Tibial nerve (tissue), 4 donors: ENCODE measurements at regions not wholly inside any gene's neighbourhood (a gene's known extent, or its start where the extent isn't known, plus 50 kb on each side); places are given as distances from the start of the nearest gene placed in this dataset.

Experiments used
- DNase-seq, 2 donors: peaks; one replicate each; pipeline ENCODE4 v3.0.0-alpha.2; 2019; ENCODE audit warnings: low spot score in 2 of 2
- H3K27ac ChIP-seq, 4 donors: fragments of 200-600 bp; sonication (generic) in 3 of 4; one replicate each; pipeline ENCODE4 v1.5.1; 2017 to 2019; ENCODE audit warnings: mild to moderate bottlenecking in 1 of 4
- H3K27me3 ChIP-seq, 2 donors: fragments of 200-600 bp; sonication (generic) in 1 of 2; one replicate each; pipeline versions ENCODE4 v1.5.1 to v1.6.0; 2017 to 2019
- H3K36me3 ChIP-seq, 3 donors: fragments of 200-600 bp; sonication (generic); one replicate each; pipeline ENCODE4 v1.5.1; 2018 to 2019
- H3K4me1 ChIP-seq, 4 donors: fragments of 200-600 bp; sonication (generic) in 3 of 4; one replicate each; pipeline ENCODE4 v1.5.1; 2017 to 2019
- H3K4me3 ChIP-seq, 4 donors: fragments of 200-600 bp; sonication (generic) in 3 of 4; one replicate each; pipeline ENCODE4 v1.5.1; 2017 to 2019; ENCODE audit warnings: mild to moderate bottlenecking in 1 of 4, moderate library complexity in 1 of 4
- H3K9me3 ChIP-seq, 4 donors: fragments of 200-600 bp; sonication (generic) in 3 of 4; one replicate each; pipeline ENCODE4 v1.5.1; 2017 to 2019
- CTCF ChIP-seq, 5 experiments: fragments of 200-600 bp in 3 of 5; fragments of 450-650 bp in 2 of 5; sonication (generic) in 3 of 5; IDR thresholded peaks; one replicate each; pipeline ENCODE4 v1.5.1; 2016 to 2019; ENCODE audit warnings: antibody characterized with exemption in 5 of 5, mild to moderate bottlenecking in 3 of 5, moderate library complexity in 2 of 5
- EP300 ChIP-seq, 2 donors: sonication (generic); formaldehyde crosslinking; IDR thresholded peaks; one replicate each; pipeline ENCODE4 v1.6.1; 2017; ENCODE audit warnings: antibody characterized with exemption in 2 of 2, mild to moderate bottlenecking in 1 of 2
- POLR2A ChIP-seq, 2 donors: fragments of 450-650 bp; IDR thresholded peaks; one replicate each; pipeline ENCODE4 v1.6.1; 2017; ENCODE audit warnings: antibody characterized with exemption in 2 of 2, mild to moderate bottlenecking in 2 of 2, moderate library complexity in 2 of 2
- WGBS, 2 donors: methylation state at CpG; one replicate each; pipeline ENCODE4 v1.1.5; 2018; 5-methylcytosine and 5-hydroxymethylcytosine counted together

- WGBS, 2 donors, result 53 to 71% methylated on average over 1 of the region's 1 CpG
These were observed 51.2 kb upstream of the PCBD1 start for GRCh38 chr10:70939441-70940003.

GRCh38 chr10:70940834-70941568 is 52.6 kb upstream of the PCBD1 start:
- WGBS, 2 donors, result 50 to 73% methylated on average over 6 of the region's 6 CpGs
- Histone ChIP-seq H3K4me3 (no peak overlapping the region), H3K9me3 (no peaks in the 10 kb centered on the region), H3K27me3 (no peaks in the 10 kb centered on the region), H3K4me1 (no peaks in the 10 kb centered on the region), H3K36me3 (no peaks in the 10 kb centered on the region), H3K27ac (no peak overlapping the region)
- TF ChIP-seq CTCF (IDR thresholded peaks at IDR 0.05) (no peak), EP300 (IDR thresholded peaks at IDR 0.05) (no peak), POLR2A (IDR thresholded peaks at IDR 0.05) (no peak)
- no peak for DNase-seq

More at GRCh38 chr10:70939441-70940003, 51.2 kb upstream of the PCBD1 start:
- TF ChIP-seq EP300 (IDR thresholded peaks at IDR 0.05) (no peak), POLR2A (IDR thresholded peaks at IDR 0.05) (no peak), CTCF (IDR thresholded peaks at IDR 0.05) (no peak)
- Histone ChIP-seq H3K36me3 (no peaks in the 10 kb centered on the region), H3K27ac (no peak overlapping the region), H3K27me3 (no peaks in the 10 kb centered on the region), H3K9me3 (no peaks in the 10 kb centered on the region), H3K4me3 (no peak overlapping the region), H3K4me1 (no peaks in the 10 kb centered on the region)
- DNase-seq, result no peak

- 88 to 94% methylated on average over 5 to 6 of the region's 6 CpGs for WGBS, 2 donors
- H3K36me3 ChIP-seq, result no peaks in the 10 kb centered on the region
These were observed 53.8 kb upstream of the PCBD1 start for GRCh38 chr10:70942125-70942524.

GRCh38 chr10:70942725-70943124 is 54.4 kb upstream of the PCBD1 start:
- H3K9me3 ChIP-seq, result no peaks in the 10 kb centered on the region
- H3K27ac ChIP-seq, result no peak overlapping the region
- TF ChIP-seq EP300 (IDR thresholded peaks at IDR 0.05), result no peak
- TF ChIP-seq POLR2A (IDR thresholded peaks at IDR 0.05), result no peak
- TF ChIP-seq CTCF (IDR thresholded peaks at IDR 0.05), result no peak
- no peaks in the 10 kb centered on the region for H3K4me1 ChIP-seq
- H3K36me3 ChIP-seq, result no peaks in the 10 kb centered on the region
- WGBS, 2 donors, result 76 to 85% methylated on average over 3 of the region's 3 CpGs
- H3K4me3 ChIP-seq, result no peak overlapping the region
- no peaks in the 10 kb centered on the region for H3K27me3 ChIP-seq
- DNase-seq, result no peak

More at GRCh38 chr10:70942125-70942524, 53.8 kb upstream of the PCBD1 start:
- no peaks in the 10 kb centered on the region for H3K27me3 ChIP-seq
- no peaks in the 10 kb centered on the region for H3K9me3 ChIP-seq
- H3K4me1 ChIP-seq, result no peaks in the 10 kb centered on the region
- no peak for TF ChIP-seq CTCF (IDR thresholded peaks at IDR 0.05)
- no peak for TF ChIP-seq POLR2A (IDR thresholded peaks at IDR 0.05)
- no peak for TF ChIP-seq EP300 (IDR thresholded peaks at IDR 0.05)
- DNase-seq, result no peak
- H3K27ac ChIP-seq, result no peak overlapping the region
- H3K4me3 ChIP-seq, result no peak overlapping the region

- no peaks in the 10 kb centered on the region for H3K36me3 ChIP-seq
- H3K4me3 ChIP-seq, result no peak overlapping the region
- TF ChIP-seq POLR2A (IDR thresholded peaks at IDR 0.05), result no peak
- no peak for TF ChIP-seq CTCF (IDR thresholded peaks at IDR 0.05)
- TF ChIP-seq EP300 (IDR thresholded peaks at IDR 0.05), result no peak
- no peaks in the 10 kb centered on the region for H3K4me1 ChIP-seq
- H3K9me3 ChIP-seq, result no peaks in the 10 kb centered on the region
- WGBS, 2 donors, result 65 to 74% methylated on average over 3 to 4 of the region's 4 CpGs
- H3K27ac ChIP-seq, result no peak overlapping the region
- no peak for DNase-seq
- no peaks in the 10 kb centered on the region for H3K27me3 ChIP-seq
These were observed 54.9 kb upstream of the PCBD1 start for GRCh38 chr10:70943249-70943648.
